Thyroid gland (tissue), 4 donors: ENCODE measurements at regions not wholly inside any gene's neighbourhood (a gene's known extent, or its start where the extent isn't known, plus 50 kb on each side); places are given as distances from the start of the nearest gene placed in this dataset.

ENCODE experiments used
- CTCF ChIP-seq, 6 experiments: fragments of 200-600 bp in 3 of 6; fragments of 450-650 bp in 3 of 6; sonication (generic) in 3 of 6; IDR thresholded peaks; one replicate each; pipeline ENCODE4 v1.5.1; 2016 to 2019; ENCODE audit warnings: antibody characterized with exemption in 6 of 6, mild to moderate bottlenecking in 2 of 6, inconsistent platforms in 1 of 6, moderate library complexity in 1 of 6
- POLR2A ChIP-seq, 2 donors: fragments of 450-650 bp; IDR thresholded peaks; one replicate each; pipeline ENCODE4 v1.6.1; 2017; ENCODE audit warnings: antibody characterized with exemption in 2 of 2, mild to moderate bottlenecking in 2 of 2, moderate library complexity in 1 of 2

- TF ChIP-seq CTCF (IDR thresholded peaks at IDR 0.05) = no peak
- no peak for TF ChIP-seq POLR2A (IDR thresholded peaks at IDR 0.05)
Measured at GRCh38 chrX:18034504-18034903, 173.4 kb upstream of the RAI2 start.
